Esophagus squamous epithelium (tissue), 5 donors: ENCODE measurements at regions not wholly inside any gene's neighbourhood (a gene's known extent, or its start where the extent isn't known, plus 50 kb on each side); places are given as distances from the start of the nearest gene placed in this dataset.

Experiments used
- DNase-seq: peaks from one replicate; lab custom pipeline; 2025; lab: John Stamatoyannopoulos, UW
- H3K27ac ChIP-seq, 4 donors: fragments of 200-600 bp; sonication (generic); one replicate each; pipeline ENCODE4 v1.5.1; 2016 to 2019; ENCODE audit warnings: mild to moderate bottlenecking in 1 of 4
- H3K27me3 ChIP-seq, 4 donors: fragments of 200-600 bp; sonication (generic); 1 replicate in 3 of 4; 2 replicates in 1 of 4; pipeline versions ENCODE4 v1.5.1 to v1.6.0; 2017 to 2021; ENCODE audit warnings: antibody characterized with exemption in 1 of 4
- H3K36me3 ChIP-seq, 3 donors: fragments of 200-600 bp; sonication (generic); one replicate each; pipeline ENCODE4 v1.5.1; 2016 to 2019
- H3K4me1 ChIP-seq, 3 donors: fragments of 200-600 bp; sonication (generic); one replicate each; pipeline ENCODE4 v1.5.1; 2017 to 2019
- H3K4me3 ChIP-seq, 4 donors: fragments of 200-600 bp; sonication (generic); 1 replicate in 3 of 4; 2 replicates in 1 of 4; pipeline ENCODE4 v1.5.1; 2016 to 2019; ENCODE audit warnings: mild to moderate bottlenecking in 2 of 4, moderate library complexity in 1 of 4
- H3K9me3 ChIP-seq, 3 donors: fragments of 200-600 bp; sonication (generic); one replicate each; pipeline ENCODE4 v1.5.1; 2016 to 2019
- CTCF ChIP-seq, 6 experiments: fragments of 450-650 bp in 4 of 6; fragments of 200-600 bp in 2 of 6; sonication (generic) in 2 of 6; IDR thresholded peaks; one replicate each; pipeline ENCODE4 v1.5.1; 2016 to 2019; ENCODE audit warnings: antibody characterized with exemption in 6 of 6, mild to moderate bottlenecking in 4 of 6, moderate library complexity in 4 of 6
- POLR2A ChIP-seq, 4 donors: fragments of 450-650 bp; IDR thresholded peaks; one replicate each; pipeline ENCODE4 v1.6.1; 2017; ENCODE audit warnings: antibody characterized with exemption in 4 of 4, mild to moderate bottlenecking in 4 of 4, moderate library complexity in 3 of 4
- WGBS, 2 donors: methylation state at CpG; one replicate each; pipeline ENCODE4 v1.1.5; 2018; 5-methylcytosine and 5-hydroxymethylcytosine counted together
- intact Hi-C: fragments of 100-400 bp; cut with DNase I; formaldehyde crosslinking; loops from one replicate; pipeline ENCODE4 v1.15.0; 2022
- donor health status: DM: yes; HTN: yes; CAD: no.

- peaks cover 0 to 16% (median 0%) of the 10 kb centered on the region in 3 donors for H3K4me1 ChIP-seq
- H3K9me3 ChIP-seq: no peaks in the 10 kb centered on the region
- TF ChIP-seq CTCF (IDR thresholded peaks at IDR 0.05) (no peak), POLR2A (IDR thresholded peaks at IDR 0.05) (no peak)
- intact Hi-C loops: no loop called here
- no peaks in the 10 kb centered on the region for H3K36me3 ChIP-seq
- WGBS, 2 donors: 40 to 41% methylated on average over 1 of the region's 1 CpG
- H3K4me3 ChIP-seq: no peak overlapping the region
- DNase-seq: no peak
- H3K27me3 ChIP-seq: no peaks in the 10 kb centered on the region
- no peak overlapping the region for H3K27ac ChIP-seq
Measured at GRCh38 chr12:13371367-13371766, 174.8 kb downstream of the EMP1 start.

- Histone ChIP-seq H3K36me3 (no peaks in the 10 kb centered on the region), H3K27ac (no peak overlapping the region), H3K27me3 (no peaks in the 10 kb centered on the region), H3K4me1 (peaks cover 0 to 2% (median 0%) of the 10 kb centered on the region in 3 donors), H3K9me3 (no peaks in the 10 kb centered on the region), H3K4me3 (no peak overlapping the region)
- DNase-seq: no peak
- no peak for TF ChIP-seq CTCF (IDR thresholded peaks at IDR 0.05)
- intact Hi-C loops: no loop called here
- 80 to 92% methylated on average over 2 of the region's 2 CpGs for WGBS, 2 donors
Measured at GRCh38 chr12:13369474-13370056, 173.0 kb downstream of the EMP1 start.

GRCh38 chr12:13368971-13369370, 172.4 kb downstream of the EMP1 start:
- 80 to 93% methylated on average over 2 of the region's 2 CpGs for WGBS, 2 donors
- DNase-seq: no peak
- Histone ChIP-seq H3K9me3 (no peaks in the 10 kb centered on the region), H3K27ac (no peak overlapping the region), H3K4me1 (no peaks in the 10 kb centered on the region), H3K4me3 (no peak overlapping the region), H3K27me3 (no peaks in the 10 kb centered on the region), H3K36me3 (no peaks in the 10 kb centered on the region)
- TF ChIP-seq CTCF (IDR thresholded peaks at IDR 0.05) (no peak), POLR2A (IDR thresholded peaks at IDR 0.05) (no peak)
- intact Hi-C loops: no loop called here

- WGBS, 2 donors: 100% methylated on average over 1 of the region's 1 CpG; no CpG with 5 or more reads in 1 of the 2 donors
- Histone ChIP-seq H3K36me3 (no peaks in the 10 kb centered on the region), H3K27ac (no peak overlapping the region), H3K9me3 (no peaks in the 10 kb centered on the region), H3K27me3 (no peaks in the 10 kb centered on the region), H3K4me3 (no peak overlapping the region), H3K4me1 (no peaks in the 10 kb centered on the region)
- TF ChIP-seq CTCF (IDR thresholded peaks at IDR 0.05) (no peak), POLR2A (IDR thresholded peaks at IDR 0.05) (no peak)
- intact Hi-C loops: no loop called here
- no peak for DNase-seq
Measured at GRCh38 chr12:13368431-13368830, 171.9 kb downstream of the EMP1 start.

GRCh38 chr12:13367973-13368372, 171.4 kb downstream of the EMP1 start:
- Histone ChIP-seq H3K36me3 (no peaks in the 10 kb centered on the region), H3K27me3 (no peaks in the 10 kb centered on the region), H3K9me3 (no peaks in the 10 kb centered on the region), H3K4me3 (no peak overlapping the region), H3K27ac (no peak overlapping the region), H3K4me1 (no peaks in the 10 kb centered on the region)
- intact Hi-C loops: no loop called here
- 78 to 83% methylated on average over 3 to 4 of the region's 11 CpGs for WGBS, 2 donors
- no peak for DNase-seq
- TF ChIP-seq POLR2A (IDR thresholded peaks at IDR 0.05) (no peak), CTCF (IDR thresholded peaks at IDR 0.05) (no peak)
